SK-N-SH treated with all-trans-retinoic acid at 6 μM for 48 hours (cell line): ENCODE measurements at regions not wholly inside any gene's neighbourhood (a gene's known extent, or its start where the extent isn't known, plus 50 kb on each side); places are given as distances from the start of the nearest gene placed in this dataset.

Experiments used
- ATAC-seq: fragments of 200-7000 bp; cut with Tn5 transposase; 3 replicates; pipeline ENCODE4 v1.9.1; 2020; ENCODE audit warnings: mild to moderate bottlenecking, moderate library complexity
- ARNTL ChIP-seq: fragments of 450-650 bp; formaldehyde crosslinking; IDR thresholded peaks from 2 replicates; pipeline ENCODE4 v1.5.0; 2020; ENCODE audit warnings: low read depth, mild to moderate bottlenecking, moderate library complexity, borderline replicate concordance
- BACH2 ChIP-seq: fragments of 250-450 bp; sonication (Bioruptor Pico); IDR thresholded peaks from 2 replicates; pipeline ENCODE4 v1.9.0; 2021; ENCODE audit warnings: mild to moderate bottlenecking, borderline replicate concordance
- CSDC2 ChIP-seq: fragments of 250-450 bp; sonication (Bioruptor Pico); IDR thresholded peaks from 2 replicates; pipeline ENCODE4 v1.5.0; 2020; ENCODE audit warnings: mild to moderate bottlenecking, moderate library complexity
- ESRRG ChIP-seq: fragments of 250-450 bp; sonication (Bioruptor Pico); IDR thresholded peaks from 2 replicates; pipeline ENCODE4 v1.6.1; 2021; ENCODE audit warnings: mild to moderate bottlenecking
- ISL1 ChIP-seq: fragments of 250-450 bp; sonication (Bioruptor Pico); IDR thresholded peaks from 2 replicates; pipeline ENCODE4 v2.1.2; 2022; ENCODE audit warnings: mild to moderate bottlenecking, moderate library complexity
- OSR1 ChIP-seq: fragments of 250-450 bp; sonication (Bioruptor Pico); IDR thresholded peaks from 2 replicates; pipeline ENCODE4 v1.8.0; 2022; ENCODE audit warnings: moderate library complexity, mild to moderate bottlenecking, inconsistent platforms
- PATZ1 ChIP-seq: fragments of 250-450 bp; sonication (Bioruptor Pico); IDR thresholded peaks from 2 replicates; pipeline ENCODE4 v1.8.0; 2020; ENCODE audit warnings: mild to moderate bottlenecking, moderate library complexity, borderline replicate concordance
- POU6F1 ChIP-seq: fragments of 250-450 bp; sonication (Bioruptor Pico); IDR thresholded peaks from 2 replicates; pipeline ENCODE4 v1.8.0; 2021; ENCODE audit warnings: low read depth, mild to moderate bottlenecking, moderate library complexity, borderline replicate concordance
- SNAI2 ChIP-seq: fragments of 250-450 bp; sonication (Bioruptor Pico); IDR thresholded peaks from 2 replicates; pipeline ENCODE4 v1.5.0; 2020; ENCODE audit warnings: mild to moderate bottlenecking, moderate library complexity
- TCF4 ChIP-seq: fragments of 250-450 bp; sonication (Bioruptor Pico); IDR thresholded peaks from 2 replicates; pipeline ENCODE4 v1.8.0; 2021; ENCODE audit warnings: mild to moderate bottlenecking, moderate library complexity, borderline replicate concordance
- TOX ChIP-seq: fragments of 250-450 bp; sonication (Bioruptor Pico); IDR thresholded peaks from 2 replicates; pipeline ENCODE4 v1.8.0; 2021; ENCODE audit warnings: mild to moderate bottlenecking, moderate library complexity, borderline replicate concordance
- ZFP3 ChIP-seq: fragments of 250-450 bp; sonication (Bioruptor Pico); IDR thresholded peaks from 2 replicates; pipeline ENCODE4 v1.5.0; 2020; ENCODE audit warnings: mild to moderate bottlenecking, moderate library complexity
- ZFP30 ChIP-seq: fragments of 450-650 bp; formaldehyde crosslinking; IDR thresholded peaks from 2 replicates; pipeline ENCODE4 v1.5.0; 2022; ENCODE audit warnings: mild to moderate bottlenecking, moderate library complexity
- ZNF565 ChIP-seq: fragments of 450-650 bp; formaldehyde crosslinking; conservative IDR thresholded peaks from 2 replicates; pipeline ENCODE4 v1.5.0; 2020; ENCODE audit warnings: low read depth, mild to moderate bottlenecking, moderate library complexity
- ZNF70 ChIP-seq: fragments of 450-650 bp; formaldehyde crosslinking; IDR thresholded peaks from 2 replicates; pipeline ENCODE4 v1.5.0; 2020; ENCODE audit warnings: mild to moderate bottlenecking, moderate library complexity
- ZNF8 ChIP-seq: fragments of 450-650 bp; formaldehyde crosslinking; IDR thresholded peaks from 2 replicates; pipeline ENCODE4 v1.5.0; 2020; ENCODE audit warnings: mild to moderate bottlenecking, moderate library complexity
- TF ChIP-seq, protein P1 (sequence below): fragments of 250-450 bp; sonication (Bioruptor Pico); IDR thresholded peaks from 2 replicates; pipeline ENCODE4 v1.5.1; 2021; ENCODE audit warnings: mild to moderate bottlenecking, moderate library complexity
- TF ChIP-seq, protein P2 (sequence below): fragments of 250-450 bp; sonication (Bioruptor Pico); IDR thresholded peaks from 2 replicates; pipeline ENCODE4 v1.5.1; 2020; ENCODE audit warnings: low read depth, mild to moderate bottlenecking, moderate library complexity
- TF ChIP-seq, protein P3 (sequence below): fragments of 250-450 bp; sonication (Bioruptor Pico); IDR thresholded peaks from 2 replicates; pipeline ENCODE4 v1.5.0; 2020; ENCODE audit warnings: mild to moderate bottlenecking, moderate library complexity

GRCh38 chr2:129627437-129627836, 352.0 kb upstream of the RAB6C start:
- TF ChIP-seq ZNF70 (CRISPR knock-in tag): no peak
- TF ChIP-seq OSR1 (CRISPR knock-in tag): no peak
- no peak for TF ChIP-seq BACH2 (CRISPR knock-in tag)
- TF ChIP-seq, protein P1, sequence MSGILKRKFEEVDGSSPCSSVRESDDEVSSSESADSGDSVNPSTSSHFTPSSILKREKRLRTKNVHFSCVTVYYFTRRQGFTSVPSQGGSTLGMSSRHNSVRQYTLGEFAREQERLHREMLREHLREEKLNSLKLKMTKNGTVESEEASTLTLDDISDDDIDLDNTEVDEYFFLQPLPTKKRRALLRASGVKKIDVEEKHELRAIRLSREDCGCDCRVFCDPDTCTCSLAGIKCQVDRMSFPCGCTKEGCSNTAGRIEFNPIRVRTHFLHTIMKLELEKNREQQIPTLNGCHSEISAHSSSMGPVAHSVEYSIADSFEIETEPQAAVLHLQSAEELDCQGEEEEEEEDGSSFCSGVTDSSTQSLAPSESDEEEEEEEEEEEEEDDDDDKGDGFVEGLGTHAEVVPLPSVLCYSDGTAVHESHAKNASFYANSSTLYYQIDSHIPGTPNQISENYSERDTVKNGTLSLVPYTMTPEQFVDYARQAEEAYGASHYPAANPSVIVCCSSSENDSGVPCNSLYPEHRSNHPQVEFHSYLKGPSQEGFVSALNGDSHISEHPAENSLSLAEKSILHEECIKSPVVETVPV (CRISPR knock-in tag): no peak
- no peak for TF ChIP-seq ZNF8 (CRISPR knock-in tag)
- no peak for TF ChIP-seq ZFP3 (CRISPR knock-in tag)
- TF ChIP-seq SNAI2 (CRISPR knock-in tag): no peak
- no peak for TF ChIP-seq ESRRG (CRISPR knock-in tag)
- no peak for TF ChIP-seq ZFP30 (CRISPR knock-in tag)
- TF ChIP-seq ARNTL (CRISPR knock-in tag): no peak
- TF ChIP-seq TOX (CRISPR knock-in tag): no peak
- ATAC-seq: no peak

GRCh38 chr2:129636692-129637091, 342.8 kb upstream of the RAB6C start:
- no peak for TF ChIP-seq OSR1 (CRISPR knock-in tag)
- no peak for TF ChIP-seq ESRRG (CRISPR knock-in tag)
- TF ChIP-seq BACH2 (CRISPR knock-in tag): no peak
- no peak for TF ChIP-seq PATZ1
- TF ChIP-seq ZNF70 (CRISPR knock-in tag): no peak
- no peak for TF ChIP-seq ISL1 (CRISPR knock-in tag)
- ATAC-seq: no peak

- no peak for ATAC-seq
- TF ChIP-seq, protein P1 (CRISPR knock-in tag): no peak
- TF ChIP-seq ZFP3 (CRISPR knock-in tag): no peak
- TF ChIP-seq, protein P2, sequence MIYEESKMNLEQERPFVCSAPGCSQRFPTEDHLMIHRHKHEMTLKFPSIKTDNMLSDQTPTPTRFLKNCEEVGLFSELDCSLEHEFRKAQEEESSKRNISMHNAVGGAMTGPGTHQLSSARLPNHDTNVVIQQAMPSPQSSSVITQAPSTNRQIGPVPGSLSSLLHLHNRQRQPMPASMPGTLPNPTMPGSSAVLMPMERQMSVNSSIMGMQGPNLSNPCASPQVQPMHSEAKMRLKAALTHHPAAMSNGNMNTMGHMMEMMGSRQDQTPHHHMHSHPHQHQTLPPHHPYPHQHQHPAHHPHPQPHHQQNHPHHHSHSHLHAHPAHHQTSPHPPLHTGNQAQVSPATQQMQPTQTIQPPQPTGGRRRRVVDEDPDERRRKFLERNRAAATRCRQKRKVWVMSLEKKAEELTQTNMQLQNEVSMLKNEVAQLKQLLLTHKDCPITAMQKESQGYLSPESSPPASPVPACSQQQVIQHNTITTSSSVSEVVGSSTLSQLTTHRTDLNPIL (CRISPR knock-in tag): no peak
- no peak for TF ChIP-seq TOX (CRISPR knock-in tag)
- no peak for TF ChIP-seq ZNF70 (CRISPR knock-in tag)
- no peak for TF ChIP-seq POU6F1 (CRISPR knock-in tag)
- TF ChIP-seq TCF4: no peak
- no peak for TF ChIP-seq ISL1 (CRISPR knock-in tag)
- TF ChIP-seq OSR1 (CRISPR knock-in tag): no peak
- no peak for TF ChIP-seq ZNF8 (CRISPR knock-in tag)
- no peak for TF ChIP-seq SNAI2 (CRISPR knock-in tag)
- no peak for TF ChIP-seq CSDC2 (CRISPR knock-in tag)
- no peak for TF ChIP-seq ARNTL (CRISPR knock-in tag)
- TF ChIP-seq ZFP30 (CRISPR knock-in tag): no peak
- TF ChIP-seq ESRRG (CRISPR knock-in tag): no peak
- TF ChIP-seq, protein P3, sequence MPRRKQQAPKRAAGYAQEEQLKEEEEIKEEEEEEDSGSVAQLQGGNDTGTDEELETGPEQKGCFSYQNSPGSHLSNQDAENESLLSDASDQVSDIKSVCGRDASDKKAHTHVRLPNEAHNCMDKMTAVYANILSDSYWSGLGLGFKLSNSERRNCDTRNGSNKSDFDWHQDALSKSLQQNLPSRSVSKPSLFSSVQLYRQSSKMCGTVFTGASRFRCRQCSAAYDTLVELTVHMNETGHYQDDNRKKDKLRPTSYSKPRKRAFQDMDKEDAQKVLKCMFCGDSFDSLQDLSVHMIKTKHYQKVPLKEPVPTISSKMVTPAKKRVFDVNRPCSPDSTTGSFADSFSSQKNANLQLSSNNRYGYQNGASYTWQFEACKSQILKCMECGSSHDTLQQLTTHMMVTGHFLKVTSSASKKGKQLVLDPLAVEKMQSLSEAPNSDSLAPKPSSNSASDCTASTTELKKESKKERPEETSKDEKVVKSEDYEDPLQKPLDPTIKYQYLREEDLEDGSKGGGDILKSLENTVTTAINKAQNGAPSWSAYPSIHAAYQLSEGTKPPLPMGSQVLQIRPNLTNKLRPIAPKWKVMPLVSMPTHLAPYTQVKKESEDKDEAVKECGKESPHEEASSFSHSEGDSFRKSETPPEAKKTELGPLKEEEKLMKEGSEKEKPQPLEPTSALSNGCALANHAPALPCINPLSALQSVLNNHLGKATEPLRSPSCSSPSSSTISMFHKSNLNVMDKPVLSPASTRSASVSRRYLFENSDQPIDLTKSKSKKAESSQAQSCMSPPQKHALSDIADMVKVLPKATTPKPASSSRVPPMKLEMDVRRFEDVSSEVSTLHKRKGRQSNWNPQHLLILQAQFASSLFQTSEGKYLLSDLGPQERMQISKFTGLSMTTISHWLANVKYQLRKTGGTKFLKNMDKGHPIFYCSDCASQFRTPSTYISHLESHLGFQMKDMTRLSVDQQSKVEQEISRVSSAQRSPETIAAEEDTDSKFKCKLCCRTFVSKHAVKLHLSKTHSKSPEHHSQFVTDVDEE (CRISPR knock-in tag): no peak
- TF ChIP-seq ZNF565 (CRISPR knock-in tag): no peak
- TF ChIP-seq PATZ1: no peak
- no peak for TF ChIP-seq BACH2 (CRISPR knock-in tag)
- TF ChIP-seq, all 23 proteins: peak for 0
Observed at GRCh38 chr2:129641371-129641770, 338.1 kb upstream of the RAB6C start.
